Activated naive CD8-positive, alpha-beta T cell treated with anti-CD3 and anti-CD28 coated beads, Interleukin-2, amount 50 U/mL, for 24 hours (primary cell): ENCODE measurements at regions not wholly inside any gene's neighbourhood (a gene's known extent, or its start where the extent isn't known, plus 50 kb on each side); places are given as distances from the start of the nearest gene placed in this dataset.
A peak's percentile ranks its signal among the peaks of the same experiment; 100 is the strongest.

Experiments
- ATAC-seq: fragments of 150-1000 bp; cut with Tn5 transposase; one replicate; pipeline ENCODE4 v1.10.0; 2021
- DNase-seq: peaks from one replicate; pipeline ENCODE4 v3.0.0; 2021
- H3K27ac Mint-ChIP-seq: one replicate; pipeline ENCODE4 v1.8.0; 2021; ENCODE audit warnings: mild to moderate bottlenecking, mixed read lengths
- H3K27me3 Mint-ChIP-seq: one replicate; pipeline ENCODE4 v1.8.0; 2021; ENCODE audit warnings: mixed read lengths
- H3K36me3 Mint-ChIP-seq: one replicate; pipeline ENCODE4 v1.8.0; 2021; ENCODE audit warnings: low read depth, mixed read lengths
- H3K4me1 Mint-ChIP-seq: one replicate; pipeline ENCODE4 v1.8.0; 2021; ENCODE audit warnings: mixed read lengths
- H3K4me3 Mint-ChIP-seq: one replicate; pipeline ENCODE4 v1.8.0; 2021; ENCODE audit warnings: mild to moderate bottlenecking, moderate library complexity, mixed read lengths
- H3K9me3 Mint-ChIP-seq: one replicate; pipeline ENCODE4 v1.8.0; 2021; ENCODE audit warnings: mixed read lengths

- no peak for DNase-seq
- ATAC-seq: no peak
- no peak overlapping the region for H3K27ac Mint-ChIP-seq
- no peak overlapping the region for H3K4me3 Mint-ChIP-seq
- peaks cover 2% of the 10 kb centered on the region for H3K27me3 Mint-ChIP-seq
- H3K36me3 Mint-ChIP-seq: no peaks in the 10 kb centered on the region
- H3K4me1 Mint-ChIP-seq: peaks cover 6% of the 10 kb centered on the region
- H3K9me3 Mint-ChIP-seq: no peaks in the 10 kb centered on the region
Observed at GRCh38 chr4:14265651-14266050, 638.1 kb upstream of the BOD1L1 start.

- Mint-ChIP-seq H3K27me3 (peaks cover 2% of the 10 kb centered on the region), H3K36me3 (no peaks in the 10 kb centered on the region), H3K9me3 (no peaks in the 10 kb centered on the region), H3K27ac (no peak overlapping the region), H3K4me1 (peaks cover 12% of the 10 kb centered on the region), H3K4me3 (no peak overlapping the region)
- ATAC-seq (no peak), DNase-seq (no peak)
Observed at GRCh38 chr4:14267373-14268060, 640.0 kb upstream of the BOD1L1 start.

GRCh38 chr4:14269824-14270223 is 642.3 kb upstream of the BOD1L1 start:
- peak; percentile 55 for ATAC-seq
- Mint-ChIP-seq H3K4me1 (peaks cover 13% of the 10 kb centered on the region), H3K9me3 (no peaks in the 10 kb centered on the region), H3K27me3 (peaks cover 2% of the 10 kb centered on the region), H3K27ac (no peak overlapping the region), H3K36me3 (no peaks in the 10 kb centered on the region), H3K4me3 (no peak overlapping the region)
- DNase-seq: peak; percentile 3

- no peak overlapping the region for H3K27ac Mint-ChIP-seq
- H3K27me3 Mint-ChIP-seq: no peaks in the 10 kb centered on the region
- H3K36me3 Mint-ChIP-seq: no peaks in the 10 kb centered on the region
- no peak for DNase-seq
- no peak overlapping the region for H3K4me3 Mint-ChIP-seq
- peak; percentile 49 for ATAC-seq
- H3K9me3 Mint-ChIP-seq: no peaks in the 10 kb centered on the region
- peaks cover 13% of the 10 kb centered on the region for H3K4me1 Mint-ChIP-seq
Observed at GRCh38 chr4:14272206-14272605, 644.7 kb upstream of the BOD1L1 start.

GRCh38 chr4:14277505-14277904 is 650.0 kb upstream of the BOD1L1 start:
- no peaks in the 10 kb centered on the region for H3K36me3 Mint-ChIP-seq
- no peak overlapping the region for H3K4me3 Mint-ChIP-seq
- DNase-seq (no peak), ATAC-seq (no peak)
- no peaks in the 10 kb centered on the region for H3K9me3 Mint-ChIP-seq
- peaks cover under 1% of the 10 kb centered on the region for H3K4me1 Mint-ChIP-seq
- no peaks in the 10 kb centered on the region for H3K27me3 Mint-ChIP-seq
- no peak overlapping the region for H3K27ac Mint-ChIP-seq

GRCh38 chr4:14280567-14280966 is 653.0 kb upstream of the BOD1L1 start:
- no peaks in the 10 kb centered on the region for H3K27me3 Mint-ChIP-seq
- H3K9me3 Mint-ChIP-seq: no peaks in the 10 kb centered on the region
- H3K36me3 Mint-ChIP-seq: no peaks in the 10 kb centered on the region
- DNase-seq (no peak), ATAC-seq (no peak)
- H3K27ac Mint-ChIP-seq: no peak overlapping the region
- H3K4me3 Mint-ChIP-seq: no peak overlapping the region
- H3K4me1 Mint-ChIP-seq: no peaks in the 10 kb centered on the region

- ATAC-seq: no peak
- Mint-ChIP-seq H3K4me3 (no peak overlapping the region), H3K27me3 (no peaks in the 10 kb centered on the region), H3K27ac (no peak overlapping the region), H3K9me3 (peaks cover 6% of the 10 kb centered on the region), H3K4me1 (no peaks in the 10 kb centered on the region), H3K36me3 (peaks cover 2% of the 10 kb centered on the region)
- no peak for DNase-seq
Observed at GRCh38 chr4:14284578-14284977, 657.1 kb upstream of the BOD1L1 start.

GRCh38 chr4:14289708-14290107 is 662.2 kb upstream of the BOD1L1 start:
- H3K36me3 Mint-ChIP-seq: peaks cover 2% of the 10 kb centered on the region
- ATAC-seq: no peak

GRCh38 chr4:14293582-14293981 is 666.1 kb upstream of the BOD1L1 start:
- peaks cover under 1% of the 10 kb centered on the region for H3K36me3 Mint-ChIP-seq
- H3K4me1 Mint-ChIP-seq: no peaks in the 10 kb centered on the region
- H3K4me3 Mint-ChIP-seq: no peak overlapping the region
- H3K27me3 Mint-ChIP-seq: no peaks in the 10 kb centered on the region
- DNase-seq (no peak), ATAC-seq (no peak)
- H3K9me3 Mint-ChIP-seq: no peaks in the 10 kb centered on the region
- H3K27ac Mint-ChIP-seq: no peak overlapping the region

More at GRCh38 chr4:14289708-14290107, 662.2 kb upstream of the BOD1L1 start:
- no peaks in the 10 kb centered on the region for H3K4me1 Mint-ChIP-seq
- H3K27me3 Mint-ChIP-seq: no peaks in the 10 kb centered on the region
- H3K27ac Mint-ChIP-seq: no peak overlapping the region
- H3K4me3 Mint-ChIP-seq: no peak overlapping the region
- H3K9me3 Mint-ChIP-seq: peaks cover 6% of the 10 kb centered on the region
- no peak for DNase-seq

GRCh38 chr4:14294611-14295010 is 667.1 kb upstream of the BOD1L1 start:
- ATAC-seq (no peak), DNase-seq (no peak)
- H3K27ac Mint-ChIP-seq: no peak overlapping the region
- no peaks in the 10 kb centered on the region for H3K27me3 Mint-ChIP-seq
- H3K4me3 Mint-ChIP-seq: no peak overlapping the region
- H3K36me3 Mint-ChIP-seq: no peaks in the 10 kb centered on the region
- no peaks in the 10 kb centered on the region for H3K9me3 Mint-ChIP-seq
- H3K4me1 Mint-ChIP-seq: no peaks in the 10 kb centered on the region

- H3K27ac Mint-ChIP-seq: no peak overlapping the region
- H3K4me1 Mint-ChIP-seq: no peaks in the 10 kb centered on the region
- peaks cover 1% of the 10 kb centered on the region for H3K27me3 Mint-ChIP-seq
- no peak for DNase-seq
- no peak overlapping the region for H3K4me3 Mint-ChIP-seq
- no peaks in the 10 kb centered on the region for H3K9me3 Mint-ChIP-seq
- no peak for ATAC-seq
- no peaks in the 10 kb centered on the region for H3K36me3 Mint-ChIP-seq
Observed at GRCh38 chr4:14299166-14299565, 671.6 kb upstream of the BOD1L1 start.

GRCh38 chr4:14302021-14302420 is 674.5 kb upstream of the BOD1L1 start:
- no peak for DNase-seq
- Mint-ChIP-seq H3K4me3 (no peak overlapping the region), H3K27ac (no peak overlapping the region), H3K9me3 (peaks cover 5% of the 10 kb centered on the region), H3K27me3 (peaks cover 1% of the 10 kb centered on the region), H3K4me1 (no peaks in the 10 kb centered on the region), H3K36me3 (no peaks in the 10 kb centered on the region)
- no peak for ATAC-seq

- Mint-ChIP-seq H3K36me3 (no peaks in the 10 kb centered on the region), H3K4me1 (no peaks in the 10 kb centered on the region), H3K9me3 (peaks cover 5% of the 10 kb centered on the region), H3K4me3 (no peak overlapping the region), H3K27ac (no peak overlapping the region), H3K27me3 (peaks cover 1% of the 10 kb centered on the region)
- no peak for DNase-seq
- ATAC-seq: no peak
Observed at GRCh38 chr4:14303856-14304255, 676.3 kb upstream of the BOD1L1 start.

- peaks cover 3% of the 10 kb centered on the region for H3K27me3 Mint-ChIP-seq
- H3K4me3 Mint-ChIP-seq: no peak overlapping the region
- ATAC-seq (no peak), DNase-seq (no peak)
- no peak overlapping the region for H3K27ac Mint-ChIP-seq
- no peaks in the 10 kb centered on the region for H3K36me3 Mint-ChIP-seq
- peaks cover 5% of the 10 kb centered on the region for H3K9me3 Mint-ChIP-seq
- H3K4me1 Mint-ChIP-seq: no peaks in the 10 kb centered on the region
Observed at GRCh38 chr4:14308229-14308651, 680.7 kb upstream of the BOD1L1 start.

GRCh38 chr4:14309431-14309830 is 681.9 kb upstream of the BOD1L1 start:
- Mint-ChIP-seq H3K36me3 (no peaks in the 10 kb centered on the region), H3K9me3 (peaks cover 5% of the 10 kb centered on the region), H3K4me3 (no peak overlapping the region), H3K27ac (no peak overlapping the region), H3K27me3 (peaks cover 2% of the 10 kb centered on the region), H3K4me1 (no peaks in the 10 kb centered on the region)
- DNase-seq: no peak
- no peak for ATAC-seq

GRCh38 chr4:14313757-14314156 is 686.2 kb upstream of the BOD1L1 start:
- no peak for ATAC-seq
- no peak overlapping the region for H3K27ac Mint-ChIP-seq
- H3K9me3 Mint-ChIP-seq: no peaks in the 10 kb centered on the region
- DNase-seq: no peak
- no peak overlapping the region for H3K4me3 Mint-ChIP-seq
- peaks cover 4% of the 10 kb centered on the region for H3K27me3 Mint-ChIP-seq
- H3K36me3 Mint-ChIP-seq: no peaks in the 10 kb centered on the region
- H3K4me1 Mint-ChIP-seq: no peaks in the 10 kb centered on the region
